Activated CD8-positive, alpha-beta T cell treated with anti-CD3 and anti-CD28 coated beads for 36 hours (primary cell): ENCODE measurements at regions not wholly inside any gene's neighbourhood (a gene's known extent, or its start where the extent isn't known, plus 50 kb on each side); places are given as distances from the start of the nearest gene placed in this dataset.

ENCODE experiments used
- ATAC-seq: fragments of 200-7000 bp; cut with Tn5 transposase; one replicate; pipeline ENCODE4 v1.10.0; 2021; ENCODE audit warnings: mild to moderate bottlenecking, moderate library complexity
- CTCF ChIA-PET: fragments of 350-600 bp; sonication (Branson Sonifier 250); formaldehyde crosslinking; loops from one replicate; lab custom pipeline; 2021; ENCODE audit warnings: antibody characterized with exemption; lab: Charles Lee
- POLR2A ChIA-PET: fragments of 350-600 bp; sonication (Branson Sonifier 250); formaldehyde crosslinking; loops from one replicate; lab custom pipeline; 2021; ENCODE audit warnings: antibody characterized with exemption; lab: Charles Lee
- DNase-seq: peaks from one replicate; pipeline ENCODE4 v3.0.0-alpha.2; 2020
- H3K27ac Mint-ChIP-seq: one replicate; pipeline ENCODE4 v1.8.0; 2021; ENCODE audit warnings: mild to moderate bottlenecking, mixed read lengths
- H3K27me3 Mint-ChIP-seq: one replicate; pipeline ENCODE4 v1.8.0; 2021; ENCODE audit warnings: mixed read lengths
- H3K36me3 Mint-ChIP-seq: one replicate; pipeline ENCODE4 v1.8.0; 2021; ENCODE audit warnings: low read depth, mixed read lengths
- H3K4me1 Mint-ChIP-seq: one replicate; pipeline ENCODE4 v1.8.0; 2021; ENCODE audit warnings: low read depth, mixed read lengths
- H3K4me3 Mint-ChIP-seq: one replicate; pipeline ENCODE4 v1.8.0; 2021; ENCODE audit warnings: mild to moderate bottlenecking, moderate library complexity, mixed read lengths
- H3K9me3 Mint-ChIP-seq: one replicate; pipeline ENCODE4 v1.8.0; 2021; ENCODE audit warnings: mixed read lengths
- intact Hi-C: fragments of 100-400 bp; cut with micrococcal nuclease; formaldehyde crosslinking; loops from one replicate; pipeline ENCODE4 v1.10.0; 2022
- TF ChIP-seq, protein P1 (sequence below): fragments of 200-600 bp; IDR thresholded peaks from one replicate; pipeline ENCODE4 v1.8.0; 2022; ENCODE audit warnings: antibody characterized with exemption, mild to moderate bottlenecking

DNA sequence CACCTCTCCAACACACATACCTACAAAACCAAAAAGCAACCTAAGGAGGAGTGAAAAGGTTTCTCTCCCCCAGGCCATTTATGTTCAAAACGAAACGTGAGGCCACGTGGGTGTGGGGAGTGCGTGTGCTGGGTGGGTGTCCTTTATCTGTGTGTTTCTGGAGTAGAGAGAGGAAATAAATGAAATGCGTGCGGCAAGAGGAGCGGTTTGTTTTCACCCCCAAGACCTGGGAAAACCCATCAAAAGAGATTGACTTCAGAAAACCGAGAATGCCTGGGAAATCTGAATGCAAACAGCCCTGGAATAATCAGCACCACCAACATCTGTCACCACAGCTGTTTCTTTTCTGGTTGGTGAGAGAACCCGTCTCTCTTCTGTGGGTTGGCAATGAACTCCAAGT is 137.4 kb downstream of the INSIG2 start:
- intact Hi-C loops: no loop called here
- Mint-ChIP-seq H3K27me3 (peaks cover 56% of the 10 kb centered on the region), H3K9me3 (no peaks in the 10 kb centered on the region), H3K4me1 (peaks cover 8% of the 10 kb centered on the region), H3K4me3 (no peak overlapping the region), H3K36me3 (no peaks in the 10 kb centered on the region), H3K27ac (no peak overlapping the region)
- ChIA-PET POLR2A (interaction anchor here (0.8 kb wide), 1 partner anchor 36 kb away, joined by 3 read pairs; no protein-coding TSS in a partner anchor), CTCF (interaction anchor here (1.0 to 2.3 kb wide), 2 partner anchors 471 to 630 kb away, joined by 3 to 8 read pairs; no protein-coding TSS in a partner anchor)
- ATAC-seq (no peak), DNase-seq (no peak)
- TF ChIP-seq, protein P1, sequence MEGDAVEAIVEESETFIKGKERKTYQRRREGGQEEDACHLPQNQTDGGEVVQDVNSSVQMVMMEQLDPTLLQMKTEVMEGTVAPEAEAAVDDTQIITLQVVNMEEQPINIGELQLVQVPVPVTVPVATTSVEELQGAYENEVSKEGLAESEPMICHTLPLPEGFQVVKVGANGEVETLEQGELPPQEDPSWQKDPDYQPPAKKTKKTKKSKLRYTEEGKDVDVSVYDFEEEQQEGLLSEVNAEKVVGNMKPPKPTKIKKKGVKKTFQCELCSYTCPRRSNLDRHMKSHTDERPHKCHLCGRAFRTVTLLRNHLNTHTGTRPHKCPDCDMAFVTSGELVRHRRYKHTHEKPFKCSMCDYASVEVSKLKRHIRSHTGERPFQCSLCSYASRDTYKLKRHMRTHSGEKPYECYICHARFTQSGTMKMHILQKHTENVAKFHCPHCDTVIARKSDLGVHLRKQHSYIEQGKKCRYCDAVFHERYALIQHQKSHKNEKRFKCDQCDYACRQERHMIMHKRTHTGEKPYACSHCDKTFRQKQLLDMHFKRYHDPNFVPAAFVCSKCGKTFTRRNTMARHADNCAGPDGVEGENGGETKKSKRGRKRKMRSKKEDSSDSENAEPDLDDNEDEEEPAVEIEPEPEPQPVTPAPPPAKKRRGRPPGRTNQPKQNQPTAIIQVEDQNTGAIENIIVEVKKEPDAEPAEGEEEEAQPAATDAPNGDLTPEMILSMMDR: no peak

DNA sequence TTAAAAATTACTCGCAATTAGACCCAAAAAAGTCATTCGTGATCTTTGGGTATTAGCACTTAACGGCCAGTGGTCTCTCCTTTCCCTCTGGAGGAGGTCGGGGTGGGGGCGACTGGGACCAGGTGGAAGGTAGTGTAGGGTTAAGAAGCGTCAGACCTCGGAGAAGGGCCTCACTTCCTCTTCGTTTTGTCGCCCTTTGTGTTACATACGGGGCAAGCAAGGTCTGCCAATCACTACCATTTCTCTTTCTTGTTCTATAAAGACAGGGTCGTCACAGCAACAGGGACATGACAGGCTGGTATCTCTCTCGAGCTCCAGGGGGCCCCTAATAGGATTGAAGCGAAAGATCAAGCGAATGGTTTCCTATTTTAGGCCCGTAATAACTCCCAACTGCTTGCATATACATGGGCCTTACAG is 136.6 kb downstream of the INSIG2 start:
- ATAC-seq (peak; percentile 18), DNase-seq (no peak)
- Mint-ChIP-seq H3K27ac (peak overlapping the region; percentile 58), H3K4me1 (peaks cover 8% of the 10 kb centered on the region), H3K4me3 (peak overlapping the region; percentile 58), H3K9me3 (no peaks in the 10 kb centered on the region), H3K27me3 (peaks cover 59% of the 10 kb centered on the region), H3K36me3 (no peaks in the 10 kb centered on the region)
- ChIA-PET CTCF (interaction anchor here (0.6 to 2.0 kb wide), 2 partner anchors 178 to 840 kb away, joined by 3 to 7 read pairs; no protein-coding TSS in a partner anchor), POLR2A (no interaction called here)
- TF ChIP-seq, protein P1: no peak
- intact Hi-C loops: loop anchor here (5.0 kb wide), 1 partner anchor 632 kb away; no protein-coding TSS in a partner anchor

DNA sequence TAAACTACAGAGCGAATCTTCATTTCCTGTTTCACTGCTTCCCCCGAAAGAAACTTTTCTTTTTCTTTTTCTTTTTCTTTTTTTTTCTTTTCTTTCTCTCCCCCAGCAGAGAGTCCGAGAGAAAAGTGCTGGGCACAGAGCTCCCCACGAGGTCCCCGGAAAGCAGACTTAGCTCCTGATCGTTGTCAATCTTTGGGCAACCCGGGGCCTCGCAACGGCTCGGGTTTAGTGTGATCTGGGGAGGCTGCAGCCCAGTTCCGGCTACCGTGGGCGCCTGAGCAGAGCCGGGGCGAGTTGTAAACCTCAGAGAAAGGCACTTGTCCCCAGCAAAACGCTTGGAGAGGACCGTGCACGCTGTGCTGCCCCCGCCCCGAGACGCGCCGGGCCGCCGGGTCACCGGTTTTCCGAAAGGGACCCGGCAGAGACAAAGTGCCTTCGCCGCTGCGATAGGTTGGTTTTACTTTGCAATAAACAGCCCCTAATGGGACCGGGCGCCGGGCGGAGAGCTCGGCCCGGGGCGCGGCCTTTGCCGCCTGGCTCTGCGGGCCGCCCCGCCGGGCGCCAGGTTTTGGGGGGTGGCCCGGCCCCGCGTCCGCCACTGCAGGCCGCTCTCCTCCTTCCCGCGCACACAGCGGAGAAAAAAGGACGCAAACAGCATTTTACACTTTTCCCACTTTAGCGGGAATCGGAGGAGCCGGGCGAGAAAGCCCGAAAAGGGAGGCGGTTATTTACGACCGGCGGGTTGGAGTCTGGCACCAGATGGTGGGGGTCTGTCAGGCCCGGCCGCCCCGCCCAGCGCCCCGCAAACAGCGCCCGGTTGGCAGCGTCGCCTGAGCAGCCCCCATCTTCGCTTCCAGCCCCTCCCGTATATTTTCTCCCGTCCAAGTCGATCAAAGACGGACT is 136.0 kb downstream of the INSIG2 start:
- CTCF ChIA-PET: interaction anchor here (0.6 to 4.0 kb wide), 8 partner anchors 12 to 633 kb away, joined by 3 to 50 read pairs (median 4); no protein-coding TSS in a partner anchor
- intact Hi-C loops: loop anchor here (5.0 kb wide), 1 partner anchor 633 kb away; no protein-coding TSS in a partner anchor
- Mint-ChIP-seq H3K4me3 (peak overlapping the region; percentile 80), H3K36me3 (no peaks in the 10 kb centered on the region), H3K27me3 (peaks cover 61% of the 10 kb centered on the region), H3K27ac (peak overlapping the region; percentile 65), H3K9me3 (no peaks in the 10 kb centered on the region), H3K4me1 (peaks cover 8% of the 10 kb centered on the region)
- POLR2A ChIA-PET: no interaction called here
- TF ChIP-seq, protein P1: no peak
- DNase-seq (peak; percentile 58), ATAC-seq (peak; percentile 72)

DNA sequence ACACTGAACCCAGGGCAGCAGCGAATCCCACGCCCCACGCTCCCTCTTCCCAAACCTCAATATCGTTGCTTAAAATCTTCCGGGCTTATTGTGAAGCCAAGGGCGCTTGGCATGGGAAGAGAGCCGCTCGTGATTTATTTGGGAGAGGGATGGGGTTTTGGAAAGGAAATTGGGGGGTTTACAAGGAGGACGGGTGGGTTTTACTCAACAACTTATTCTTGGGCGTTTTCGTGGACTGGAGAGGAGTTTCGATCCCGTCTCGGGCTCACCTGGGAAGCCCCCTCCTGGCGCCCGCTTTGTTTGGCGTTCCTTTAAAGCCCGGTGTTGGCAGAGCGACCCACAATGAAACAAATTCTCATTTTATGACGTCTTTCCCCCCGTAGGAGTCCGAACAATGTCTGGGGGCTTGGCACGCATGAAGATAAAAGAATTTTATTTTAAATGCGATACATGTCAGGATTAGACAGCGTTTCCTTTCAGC is 135.3 kb downstream of the INSIG2 start:
- TF ChIP-seq, protein P1: no peak
- ChIA-PET POLR2A (interaction anchor here (0.7 kb wide), 1 partner anchor 102 kb away, joined by 5 read pairs; no protein-coding TSS in a partner anchor), CTCF (interaction anchor here (0.6 to 4.0 kb wide), 13 partner anchors 11 to 662 kb away, joined by 3 to 50 read pairs (median 6); no protein-coding TSS in a partner anchor)
- ATAC-seq: peak; percentile 31
- no peak for DNase-seq
- H3K9me3 Mint-ChIP-seq: no peaks in the 10 kb centered on the region
- H3K27ac Mint-ChIP-seq: peak overlapping the region; percentile 65
- intact Hi-C loops: loop anchor here (5.0 kb wide), 1 partner anchor 634 kb away; no protein-coding TSS in a partner anchor
- peaks cover 60% of the 10 kb centered on the region for H3K27me3 Mint-ChIP-seq
- H3K36me3 Mint-ChIP-seq: no peaks in the 10 kb centered on the region
- peaks cover 8% of the 10 kb centered on the region for H3K4me1 Mint-ChIP-seq
- peak overlapping the region; percentile 80 for H3K4me3 Mint-ChIP-seq
